Lower leg skin (tissue), 4 donors: ENCODE measurements at regions not wholly inside any gene's neighbourhood (a gene's known extent, or its start where the extent isn't known, plus 50 kb on each side); places are given as distances from the start of the nearest gene placed in this dataset.

Experiments
- DNase-seq, 2 donors: peaks; one replicate each; pipeline ENCODE4 v3.0.0-alpha.2; 2019; ENCODE audit warnings: low spot score in 2 of 2
- H3K4me3 ChIP-seq: fragments of 200-600 bp; sonication (generic); 2 replicates; pipeline ENCODE4 v1.5.1; 2017; ENCODE audit warnings: mild to moderate bottlenecking, low read depth; ENCODE audit not compliant: poor library complexity, severe bottlenecking
- POLR2A ChIP-seq, 2 donors: fragments of 450-650 bp; IDR thresholded peaks; one replicate each; pipeline ENCODE4 v1.6.1; 2016 to 2017; ENCODE audit warnings: antibody characterized with exemption in 2 of 2, mild to moderate bottlenecking in 1 of 2, moderate library complexity in 1 of 2
- WGBS, 2 donors: methylation state at CpG; one replicate each; pipeline ENCODE4 v1.1.5; 2018; 5-methylcytosine and 5-hydroxymethylcytosine counted together
- intact Hi-C: fragments of 100-400 bp; cut with DNase I; formaldehyde crosslinking; loops from one replicate; pipeline ENCODE4 v1.15.0; 2023; ENCODE audit warnings: low total_unique reads
- TF ChIP-seq, protein P1 (sequence below), 3 donors: fragments of 450-650 bp; IDR thresholded peaks; one replicate each; pipeline ENCODE4 v1.5.1; 2016; ENCODE audit warnings: antibody characterized with exemption in 3 of 3, mild to moderate bottlenecking in 3 of 3, moderate library complexity in 2 of 3

DNA sequence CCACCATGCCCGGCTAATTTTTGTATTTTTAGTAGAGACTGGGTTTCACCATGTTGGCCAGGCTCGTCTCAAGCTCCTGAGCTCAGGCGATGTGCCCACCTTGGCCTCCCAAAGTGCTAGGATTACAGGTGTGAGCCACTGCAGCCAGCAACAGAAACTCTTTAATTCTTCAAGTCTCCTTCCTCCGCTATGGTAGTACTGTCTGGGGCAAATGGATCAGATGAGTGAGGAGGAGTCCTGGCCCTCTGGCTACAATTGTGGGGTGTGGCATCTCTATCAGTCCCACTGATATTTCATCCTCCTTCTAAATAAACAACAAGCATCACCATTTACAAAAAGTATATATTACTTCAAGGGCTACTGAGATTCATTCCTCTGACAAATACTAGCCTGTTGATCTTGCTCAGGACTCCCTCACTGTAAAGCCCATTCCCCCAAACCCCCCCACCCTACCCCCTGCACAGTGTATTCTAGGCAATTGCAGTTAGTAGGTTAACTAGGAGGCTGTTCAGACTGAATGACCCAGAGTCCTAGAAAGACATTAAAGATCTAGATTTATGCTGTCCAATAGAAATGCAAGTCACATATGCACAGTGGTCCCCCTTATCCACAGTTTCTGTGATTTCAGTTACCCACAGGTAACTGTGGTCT is 71.2 kb upstream of the STAM2 start:
- intact Hi-C loops, result no loop called here
- TF ChIP-seq POLR2A (IDR thresholded peaks at IDR 0.05), result no peak
- TF ChIP-seq, protein P1, sequence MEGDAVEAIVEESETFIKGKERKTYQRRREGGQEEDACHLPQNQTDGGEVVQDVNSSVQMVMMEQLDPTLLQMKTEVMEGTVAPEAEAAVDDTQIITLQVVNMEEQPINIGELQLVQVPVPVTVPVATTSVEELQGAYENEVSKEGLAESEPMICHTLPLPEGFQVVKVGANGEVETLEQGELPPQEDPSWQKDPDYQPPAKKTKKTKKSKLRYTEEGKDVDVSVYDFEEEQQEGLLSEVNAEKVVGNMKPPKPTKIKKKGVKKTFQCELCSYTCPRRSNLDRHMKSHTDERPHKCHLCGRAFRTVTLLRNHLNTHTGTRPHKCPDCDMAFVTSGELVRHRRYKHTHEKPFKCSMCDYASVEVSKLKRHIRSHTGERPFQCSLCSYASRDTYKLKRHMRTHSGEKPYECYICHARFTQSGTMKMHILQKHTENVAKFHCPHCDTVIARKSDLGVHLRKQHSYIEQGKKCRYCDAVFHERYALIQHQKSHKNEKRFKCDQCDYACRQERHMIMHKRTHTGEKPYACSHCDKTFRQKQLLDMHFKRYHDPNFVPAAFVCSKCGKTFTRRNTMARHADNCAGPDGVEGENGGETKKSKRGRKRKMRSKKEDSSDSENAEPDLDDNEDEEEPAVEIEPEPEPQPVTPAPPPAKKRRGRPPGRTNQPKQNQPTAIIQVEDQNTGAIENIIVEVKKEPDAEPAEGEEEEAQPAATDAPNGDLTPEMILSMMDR (IDR thresholded peaks at IDR 0.05), result no peak
- WGBS, 2 donors, result 88 to 92% methylated on average over 4 of the region's 4 CpGs
- no peak for DNase-seq
- H3K4me3 ChIP-seq, result no peak overlapping the region

DNA sequence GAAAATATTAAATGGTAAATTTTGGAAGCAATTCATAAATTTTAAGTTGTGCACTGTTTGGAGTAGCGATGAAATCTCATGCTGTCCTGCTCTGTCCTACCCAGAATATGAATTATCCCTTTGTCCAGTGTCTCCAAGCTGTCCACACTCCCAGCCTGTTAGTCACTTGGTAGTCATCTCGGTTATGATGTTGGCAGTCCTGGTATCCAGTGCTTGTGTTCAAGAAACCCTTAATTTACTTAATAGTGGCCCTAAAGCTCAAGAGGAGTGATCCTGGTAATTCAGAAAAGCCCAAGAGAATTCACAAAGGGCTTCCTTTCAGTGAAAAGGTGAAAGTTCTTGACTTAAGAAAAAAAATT is 71.8 kb upstream of the STAM2 start:
- TF ChIP-seq, protein P1 (IDR thresholded peaks at IDR 0.05), result no peak
- TF ChIP-seq POLR2A (IDR thresholded peaks at IDR 0.05), result no peak
- intact Hi-C loops, result no loop called here
- H3K4me3 ChIP-seq, result no peak overlapping the region
- DNase-seq, result no peak
- WGBS, 2 donors, result 84 to 90% methylated on average over 2 of the region's 2 CpGs

DNA sequence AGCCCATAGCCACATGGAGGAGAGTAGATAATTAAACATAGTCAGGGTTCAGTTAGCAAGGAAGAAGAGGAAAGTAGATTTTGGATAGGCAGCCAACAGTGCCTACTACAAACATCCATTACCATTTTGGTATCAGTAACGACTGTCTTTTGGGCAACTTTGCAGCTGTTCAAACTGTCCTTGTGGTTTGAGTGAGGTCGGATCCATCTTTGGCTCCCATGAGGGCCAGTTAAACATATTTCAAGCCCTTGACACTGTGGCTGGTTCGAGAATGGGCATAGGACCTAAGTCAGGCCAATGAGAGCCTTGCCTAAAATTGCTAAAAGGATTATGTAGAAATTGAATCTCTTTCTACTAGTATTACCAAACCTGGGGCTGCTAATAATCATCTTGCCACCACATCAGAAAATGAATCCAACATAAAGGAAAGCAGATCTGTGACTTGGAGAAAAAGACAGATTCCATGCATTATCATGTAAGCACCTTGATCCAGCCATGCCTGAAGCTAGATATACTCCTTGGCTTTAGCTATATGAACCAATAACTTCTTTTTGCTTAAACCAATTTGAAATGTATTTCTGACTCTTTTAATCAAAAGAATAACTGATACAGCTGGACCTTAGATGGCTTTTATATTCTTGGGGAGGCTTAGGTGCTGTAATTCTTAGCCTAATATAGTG is 75.0 kb upstream of the STAM2 start:
- intact Hi-C loops, result no loop called here
- H3K4me3 ChIP-seq, result no peak overlapping the region
- no peak for DNase-seq
- WGBS, 2 donors, result 79 to 88% methylated on average over 3 of the region's 3 CpGs
- TF ChIP-seq, protein P1 (IDR thresholded peaks at IDR 0.05), result no peak
- no peak for TF ChIP-seq POLR2A (IDR thresholded peaks at IDR 0.05)

DNA sequence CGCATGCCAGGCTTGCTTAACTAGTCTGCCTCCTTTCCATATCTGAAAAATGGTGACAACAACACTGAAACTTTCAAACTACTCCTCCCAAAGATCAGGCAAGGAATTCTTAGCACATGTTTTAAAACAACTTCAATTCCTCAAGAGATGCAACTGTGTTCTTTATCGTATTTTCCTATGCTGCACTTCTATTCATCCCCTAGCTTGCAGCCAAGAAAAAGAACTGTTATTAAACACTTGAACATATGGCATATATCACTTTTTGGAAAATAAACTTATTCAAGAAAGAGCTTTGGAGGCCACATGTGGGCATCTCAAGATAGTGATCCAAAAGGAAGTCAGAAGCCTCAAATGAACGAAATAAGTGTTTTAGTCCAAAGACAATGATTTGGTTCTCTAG is 75.6 kb upstream of the STAM2 start:
- no peak for DNase-seq
- 52 to 54% methylated on average over 3 of the region's 3 CpGs for WGBS, 2 donors
- no peak overlapping the region for H3K4me3 ChIP-seq
- TF ChIP-seq, protein P1 (IDR thresholded peaks at IDR 0.05), result no peak
- TF ChIP-seq POLR2A (IDR thresholded peaks at IDR 0.05), result no peak
- intact Hi-C loops, result no loop called here

DNA sequence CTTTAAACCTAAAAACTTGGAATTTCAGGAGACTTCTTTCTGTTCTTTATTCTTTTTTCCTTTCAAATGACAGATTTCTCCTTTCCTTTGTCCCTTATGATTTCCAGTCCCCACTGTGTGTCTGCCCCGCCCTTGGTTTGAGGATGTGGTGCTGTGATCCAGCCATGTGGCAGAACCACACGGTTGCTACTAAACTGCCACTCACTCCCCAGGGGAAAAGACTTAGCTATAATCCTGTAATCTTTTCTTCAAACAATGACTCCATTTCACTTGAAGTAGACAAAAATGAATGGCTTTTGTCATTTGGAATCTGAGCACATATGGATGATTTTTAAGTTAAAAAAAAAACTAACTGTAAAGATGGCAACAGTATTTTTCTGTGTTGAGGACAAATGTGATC is 76.2 kb upstream of the STAM2 start:
- no peak for DNase-seq
- no peak for TF ChIP-seq POLR2A (IDR thresholded peaks at IDR 0.05)
- TF ChIP-seq, protein P1 (IDR thresholded peaks at IDR 0.05), result no peak
- WGBS, 2 donors, result 57 to 58% methylated on average over 2 of the region's 2 CpGs
- intact Hi-C loops, result no loop called here
- H3K4me3 ChIP-seq, result no peak overlapping the region

DNA sequence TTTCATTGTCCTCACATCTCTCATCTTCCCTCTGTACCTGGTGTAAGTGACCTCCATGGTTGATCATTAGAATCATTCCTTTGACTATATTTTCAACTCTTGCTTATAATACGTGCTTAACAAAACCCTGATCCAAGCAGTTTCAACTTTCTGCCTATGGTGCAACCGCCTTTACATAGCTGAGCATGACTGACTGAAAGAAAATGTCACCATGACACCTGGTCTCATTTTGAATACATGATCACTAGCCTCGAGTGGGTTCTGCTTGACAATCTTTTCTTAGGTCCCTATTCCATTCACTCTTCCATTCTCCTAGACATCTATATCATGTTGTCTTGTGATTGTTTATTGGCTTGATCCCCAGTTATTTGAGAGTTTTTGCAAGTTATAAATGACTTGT is 78.9 kb upstream of the STAM2 start:
- intact Hi-C loops, result no loop called here
- no peak for DNase-seq
- H3K4me3 ChIP-seq, result no peak overlapping the region
- TF ChIP-seq, protein P1 (IDR thresholded peaks at IDR 0.05), result no peak
- no peak for TF ChIP-seq POLR2A (IDR thresholded peaks at IDR 0.05)
- 92% methylated on average over 3 of the region's 3 CpGs for WGBS, 2 donors
